ENCODE measurements at regions not wholly inside any gene's neighbourhood (a gene's known extent, or its start where the extent isn't known, plus 50 kb on each side); places are given as distances from the start of the nearest gene placed in this dataset.

- TF ChIP-seq ZBTB4 (CRISPR knock-in tag; IDR thresholded peaks at IDR 0.05) (no peak), NR2C1 (IDR thresholded peaks at IDR 0.05) (no peak), HCFC1 (IDR thresholded peaks at IDR 0.05; ENCODE audit: low read length) (no peak), ATF7 (IDR thresholded peaks at IDR 0.05; ENCODE audit: low read depth) (no peak), WRNIP1 (IDR thresholded peaks at IDR 0.05; ENCODE audit: borderline replicate concordance, low read depth, low read length) (no peak), MEF2B (IDR thresholded peaks at IDR 0.05; ENCODE audit: partially characterized antibody, poor library complexity, severe bottlenecking) (no peak), ZBTB40 (IDR thresholded peaks at IDR 0.05; ENCODE audit: borderline replicate concordance) (no peak), RFX5 (IDR thresholded peaks at IDR 0.05; ENCODE audit: low read depth, low read length) (no peak), CHD2 (IDR thresholded peaks at IDR 0.05; ENCODE audit: borderline replicate concordance, low read depth, low read length) (no peak), ZBTB33 (IDR thresholded peaks at IDR 0.05) (no peak), MXI1 (IDR thresholded peaks at IDR 0.05; ENCODE audit: low read depth, low read length) (no peak)
These were observed 367.4 kb upstream of the SNX7 start (continued) for GRCh38 chr1:98294127-98294526.

All from GM12878 (cell line).